Hematopoietic multipotent progenitor cell (in vitro differentiated cells): ENCODE measurements at regions not wholly inside any gene's neighbourhood (a gene's known extent, or its start where the extent isn't known, plus 50 kb on each side); places are given as distances from the start of the nearest gene placed in this dataset.
"Not testable (repeated sequence)": the region's sequence is repeated elsewhere in the genome, so short reads cannot be mapped to it uniquely, and the experiment has no call there.

Source experiments
- DNase-seq, 3 donors: peaks; one replicate each; pipeline ENCODE4 v3.0.0-alpha.2; 2011 to 2015; ENCODE audit warnings: low read depth in 2 of 3, low spot score in 2 of 3

GRCh38 chr5:75002271-75002670 lies 50.1 kb downstream of the GCNT4 start:
- DNase-seq, result no peak

- no peak for DNase-seq
Observed at GRCh38 chr5:74995926-74996325, 56.4 kb downstream of the GCNT4 start.

DNA sequence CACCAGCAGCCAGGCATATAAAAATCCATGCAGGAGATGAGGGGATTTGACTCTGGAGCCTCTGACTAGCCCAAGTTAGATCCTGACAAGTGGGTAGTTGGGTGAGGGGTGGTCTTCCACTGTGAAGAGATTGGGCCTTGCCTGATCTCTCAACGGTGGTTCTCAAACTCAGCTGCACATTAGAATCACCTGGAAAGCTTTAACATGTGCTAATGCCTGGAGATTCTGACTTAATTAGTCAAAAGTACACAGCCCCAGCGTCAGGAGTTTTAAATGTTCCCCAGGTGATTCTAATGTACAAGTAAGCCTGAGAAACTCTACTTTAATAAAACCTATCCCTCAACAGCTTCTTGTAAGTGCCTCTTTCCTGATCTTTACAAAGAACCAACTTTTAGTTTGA lies 57.5 kb downstream of the GCNT4 start:
- no peak for DNase-seq

- no peak for DNase-seq
Observed at GRCh38 chr5:74993743-74994142, 58.6 kb downstream of the GCNT4 start.

- no peak for DNase-seq
Observed at GRCh38 chr5:74992791-74993190, 59.6 kb downstream of the GCNT4 start.

GRCh38 chr5:74991522-74991921 lies 60.8 kb downstream of the GCNT4 start:
- no peak for DNase-seq

DNA sequence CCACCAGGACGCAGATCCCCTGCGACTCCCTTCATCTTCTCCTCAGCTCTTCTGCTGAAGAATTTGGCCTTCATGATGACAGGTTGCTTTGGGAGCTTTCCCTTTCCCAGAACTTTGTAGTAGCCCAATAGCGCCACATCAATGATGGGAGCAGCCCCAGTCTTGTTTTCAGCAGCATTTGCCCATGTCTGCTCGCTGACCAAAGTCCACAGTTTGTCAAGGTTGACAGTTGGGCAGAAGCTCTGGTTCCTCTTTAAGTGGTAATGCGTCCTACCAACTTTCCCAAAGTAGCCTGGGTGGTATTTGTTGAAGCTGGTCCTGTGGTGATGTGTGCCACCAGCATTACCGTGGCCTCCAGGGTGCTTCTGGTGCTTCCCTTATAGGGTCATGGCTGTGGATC lies 62.2 kb downstream of the GCNT4 start:
- no peak for DNase-seq

GRCh38 chr5:74988273-74988983 lies 63.9 kb downstream of the GCNT4 start:
- no peak for DNase-seq

GRCh38 chr5:74978345-74978744 lies 74.0 kb downstream of the GCNT4 start:
- DNase-seq, result peak in 1 of 3 donors; percentile 42

DNA sequence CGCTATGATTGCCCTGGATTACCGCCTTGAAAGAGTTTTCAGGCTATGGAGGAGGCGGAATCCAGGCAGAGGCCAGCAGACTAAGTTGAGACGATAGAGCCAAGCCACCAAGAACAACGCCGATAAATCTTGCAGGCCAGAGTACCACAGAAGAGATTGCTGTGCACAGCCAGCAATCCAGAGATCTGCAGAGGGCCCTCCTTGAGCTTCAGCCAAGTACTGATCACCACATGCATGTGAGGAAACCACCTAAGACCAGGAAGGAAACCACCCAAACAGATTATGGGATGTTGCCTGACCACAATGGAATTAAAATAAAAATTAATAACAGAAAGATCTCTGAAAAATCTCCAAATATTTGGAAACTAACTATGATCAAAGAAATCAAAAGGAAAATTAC lies 74.9 kb downstream of the GCNT4 start:
- peak in 2 of 3 donors; percentile 24 to 52 for DNase-seq

DNA sequence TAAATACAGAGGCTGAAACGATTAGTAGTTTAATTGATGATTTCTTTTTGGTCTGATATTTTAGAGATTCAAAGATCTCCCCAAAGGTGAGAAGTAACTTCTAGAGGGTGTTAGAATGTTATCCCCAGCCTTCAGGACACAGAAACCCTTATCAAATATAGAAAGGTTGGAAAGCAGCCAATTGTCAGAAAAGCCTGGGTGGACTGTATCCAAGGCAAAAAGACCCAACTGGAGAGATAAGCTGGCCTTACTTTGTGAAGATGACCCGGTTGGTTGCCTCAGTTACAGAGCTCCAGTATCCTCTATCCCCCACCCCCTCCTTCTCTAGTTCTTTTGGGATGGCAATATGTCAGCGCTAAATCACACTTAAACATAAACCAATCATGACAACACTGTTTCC lies 75.7 kb downstream of the GCNT4 start:
- no peak for DNase-seq

DNA sequence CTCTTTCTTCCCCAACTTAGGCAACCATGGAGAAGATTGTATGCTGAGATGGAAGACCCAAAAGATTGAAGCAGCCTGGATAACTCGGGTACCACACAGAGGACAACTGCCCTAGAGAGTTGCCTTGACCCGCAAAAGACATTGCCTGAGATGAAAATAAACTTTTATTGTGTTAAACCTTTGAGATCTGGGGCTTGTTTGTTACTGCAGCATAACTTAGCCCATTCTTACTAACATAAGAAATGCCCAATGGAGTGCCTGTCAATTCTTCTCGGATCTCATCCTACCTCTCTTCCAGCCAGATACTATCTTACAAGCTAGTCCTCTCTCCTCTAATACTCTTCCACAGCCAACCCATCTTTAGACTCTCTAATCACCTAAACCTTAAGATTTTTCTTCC lies 76.8 kb downstream of the GCNT4 start:
- DNase-seq, result no peak

GRCh38 chr5:74974451-74975091 lies 77.8 kb downstream of the GCNT4 start:
- peak in 2 of 3 donors; percentile 8 to 41 for DNase-seq

DNA sequence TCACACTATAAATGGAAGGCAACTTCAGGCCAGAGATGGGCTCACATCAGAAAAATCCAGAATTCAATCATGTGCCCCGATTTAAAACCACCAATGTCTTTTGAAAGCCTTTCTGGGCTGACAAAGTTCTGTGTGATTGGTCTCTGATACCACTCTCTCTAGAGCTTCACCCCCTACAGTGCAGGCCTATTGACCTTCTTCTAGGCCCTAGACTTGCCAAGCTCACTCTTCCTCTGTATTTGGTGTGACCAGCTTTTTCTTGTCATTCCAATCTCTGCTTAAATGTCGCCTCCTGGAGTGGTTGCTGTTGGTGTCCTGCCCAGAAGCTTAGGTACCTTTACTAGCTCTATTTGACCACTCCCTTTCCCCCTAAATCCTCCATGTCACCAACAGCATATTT lies 78.7 kb downstream of the GCNT4 start:
- no peak for DNase-seq

- DNase-seq, result no peak
Observed at GRCh38 chr5:74971947-74972460, 80.4 kb downstream of the GCNT4 start.

DNA sequence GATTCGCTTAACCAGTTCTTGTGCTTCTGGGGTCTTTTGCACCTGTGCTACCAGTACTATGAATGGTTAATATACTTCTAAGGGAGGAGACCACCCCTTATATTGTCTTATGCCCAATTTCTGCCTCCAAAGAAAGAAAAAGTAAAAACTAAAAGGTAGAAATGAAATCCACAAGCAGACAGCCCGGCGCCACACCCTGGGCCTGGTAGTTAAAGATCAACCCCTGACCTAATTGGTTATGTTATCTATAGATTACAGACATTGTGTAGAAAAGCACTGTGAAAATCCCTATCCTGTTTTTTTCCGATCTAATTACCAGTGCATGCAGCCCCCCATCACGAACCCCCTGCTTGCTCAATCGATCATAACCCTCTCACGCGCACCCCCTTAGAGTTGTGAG lies 81.5 kb downstream of the GCNT4 start:
- not testable (repeated sequence) for DNase-seq

DNA sequence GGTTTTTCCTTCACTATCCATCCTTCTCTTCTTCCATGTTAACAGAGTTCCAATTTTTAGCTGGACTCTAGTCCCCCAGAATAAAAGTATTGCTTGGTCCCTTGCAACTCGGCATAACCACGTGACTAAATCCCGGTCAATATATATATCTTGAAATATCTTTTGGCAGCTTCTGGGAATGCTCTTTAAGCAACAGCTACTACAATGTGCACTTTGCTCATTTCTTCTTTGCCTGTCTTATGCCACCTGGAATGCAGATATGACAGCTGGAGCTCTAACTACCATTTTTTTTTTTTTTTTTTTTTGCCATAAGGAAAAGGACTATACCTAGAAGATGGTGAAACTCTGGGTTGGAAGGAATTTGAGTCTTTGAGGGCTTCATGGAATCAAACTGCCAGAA lies 82.6 kb downstream of the GCNT4 start:
- DNase-seq, result no peak

- no peak for DNase-seq
Observed at GRCh38 chr5:74966141-74967026, 86.0 kb downstream of the GCNT4 start.

DNA sequence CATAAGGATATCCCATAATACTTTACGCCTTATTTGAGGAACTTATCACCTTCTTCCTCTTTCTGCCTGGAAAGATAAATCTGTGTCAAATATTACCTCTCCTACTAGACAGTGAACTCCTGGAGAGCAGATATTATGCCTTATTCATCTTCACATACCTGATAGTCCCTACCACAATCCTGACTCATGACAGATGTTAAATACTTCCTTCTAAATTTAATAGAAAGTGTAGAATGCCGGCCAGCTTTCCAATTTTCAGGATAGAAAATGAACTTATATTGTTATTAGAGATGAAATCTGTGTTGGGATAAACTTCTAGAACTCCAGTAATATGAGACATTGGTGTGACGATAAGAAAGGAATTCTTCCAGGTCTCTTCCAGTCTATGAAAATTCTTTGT lies 89.0 kb downstream of the GCNT4 start:
- DNase-seq, result no peak

DNA sequence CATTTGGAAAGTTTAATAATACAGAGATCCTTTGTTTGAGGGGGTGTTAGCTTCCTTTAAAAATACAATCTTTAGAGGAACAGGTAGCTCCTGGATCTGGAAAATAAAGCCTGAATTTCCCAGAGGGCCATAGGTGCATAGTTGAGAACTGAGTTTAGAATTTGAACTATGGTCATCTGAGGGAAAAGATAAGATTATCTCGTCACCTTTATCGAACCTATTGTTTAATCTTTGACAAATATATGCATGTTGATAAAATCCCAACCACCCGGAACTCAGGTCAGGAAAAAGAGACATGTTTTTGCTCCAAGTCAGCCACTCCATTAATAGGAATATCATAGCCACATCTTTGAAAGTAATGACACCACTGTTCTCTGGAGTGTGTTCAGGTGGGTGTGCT lies 91.7 kb upstream of the FAM169A start:
- no peak for DNase-seq

DNA sequence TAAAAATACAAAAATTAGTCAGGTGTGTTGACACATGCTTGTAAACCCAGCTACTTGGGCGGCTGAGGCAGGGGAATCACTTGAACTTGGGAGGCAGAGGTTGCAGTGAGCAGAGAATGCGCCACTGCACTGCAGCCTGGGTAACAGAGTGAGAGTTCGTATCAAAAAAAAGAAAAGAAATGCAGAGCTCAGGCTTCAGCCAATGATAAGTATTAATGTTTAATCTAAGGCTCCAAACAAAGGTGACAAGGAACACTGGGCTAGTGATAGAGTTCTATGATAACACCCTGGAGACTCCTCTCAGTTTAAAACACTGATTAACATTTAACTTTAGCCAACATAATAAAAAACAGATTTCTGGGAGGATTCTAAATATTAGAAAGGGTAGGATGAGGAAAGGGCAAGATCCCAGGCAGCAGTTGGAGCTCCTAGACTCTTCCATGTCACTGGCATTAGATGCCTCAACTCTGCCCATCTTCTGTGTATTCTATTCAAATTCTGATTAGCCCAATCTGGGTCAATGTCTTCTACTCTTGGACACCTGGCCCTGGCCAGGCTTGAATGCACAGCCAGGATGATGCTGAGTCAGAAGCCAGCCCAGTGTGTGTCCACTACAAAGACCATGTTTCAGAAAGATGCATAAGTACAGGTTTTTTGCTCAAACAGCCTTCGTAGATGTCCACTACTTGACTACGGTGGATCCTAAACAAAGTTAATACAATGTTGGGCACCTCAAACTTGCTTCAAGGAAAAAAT lies 91.0 kb upstream of the FAM169A start:
- DNase-seq, result no peak
